ENCODE measurements at regions not wholly inside any gene's neighbourhood (a gene's known extent, or its start where the extent isn't known, plus 50 kb on each side); places are given as distances from the start of the nearest gene placed in this dataset.

- TF ChIP-seq CTCF (IDR thresholded peaks at IDR 0.05) (no peak), SIN3A (IDR thresholded peaks at IDR 0.05; ENCODE audit: borderline replicate concordance, insufficient read depth, low read depth, low read length) (no peak), TCF7L2 (IDR thresholded peaks at IDR 0.05; ENCODE audit: low read depth, low read length) (no peak), POLR2AphosphoS5 (IDR thresholded peaks at IDR 0.05; ENCODE audit: low read depth, low read length) (no peak)
Measured at GRCh38 chr4:128661479-128661878, 148.0 kb upstream of the JADE1 start.
